ENCODE measurements at regions not wholly inside any gene's neighbourhood (a gene's known extent, or its start where the extent isn't known, plus 50 kb on each side); places are given as distances from the start of the nearest gene placed in this dataset.

- no peaks in the 10 kb centered on the region for H3K79me2 ChIP-seq (ENCODE audit: control insufficient read depth in 1 of 2, insufficient read depth in 2 of 2, low read length in 2 of 2)
- POLR2A ChIA-PET (ENCODE audit: partially characterized antibody), result no interaction called here
- H4K20me1 ChIP-seq (replicated peaks in 1 of 2; ENCODE audit: control insufficient read depth in 1 of 2, insufficient read depth in 2 of 2, low read length in 2 of 2), result peaks cover 0 to 1% of the 10 kb centered on the region in 2 experiments
- no peak overlapping the region for H3K4ac ChIP-seq (replicated peaks; ENCODE audit: insufficient read length, low read depth, low read length)
- H3K18ac ChIP-seq (ENCODE audit: extremely low read depth, low read length), result no peak overlapping the region
- no peak overlapping the region for H2AK5ac ChIP-seq (ENCODE audit: low read depth, low read length)
- no peak overlapping the region for H2BK20ac ChIP-seq (ENCODE audit: low read length)
- H3K36me3 ChIP-seq (ENCODE audit: control insufficient read depth in 2 of 4, insufficient read depth in 4 of 4, low read length in 3 of 4), result no peaks in the 10 kb centered on the region
- no peak overlapping the region for H2BK15ac ChIP-seq (ENCODE audit: low read length)
- H2BK12ac ChIP-seq (ENCODE audit: low read depth, low read length), result no peak overlapping the region
- H2AFZ ChIP-seq (ENCODE audit: low read length), result no peak overlapping the region
- H2BK120ac ChIP-seq (replicated peaks; ENCODE audit: low read depth, low read length), result no peak overlapping the region
- no peak overlapping the region for H4K91ac ChIP-seq (replicated peaks; ENCODE audit: insufficient read length, low read length)
- no peak overlapping the region for H3K56ac ChIP-seq (replicated peaks; ENCODE audit: insufficient read length, low read depth, low read length)
- H4K8ac ChIP-seq (ENCODE audit: extremely low read depth, insufficient read depth, low read length), result no peak overlapping the region
- H3K23me2 ChIP-seq (ENCODE audit: low read depth, low read length), result no peaks in the 10 kb centered on the region
- no peak overlapping the region for H3K4me2 ChIP-seq (ENCODE audit: insufficient read depth in 1 of 2, low read depth in 2 of 2, low read length in 2 of 2)
- no peak overlapping the region for H3K27ac ChIP-seq (ENCODE audit: low read depth, low read length)
- WGBS, 2 experiments (ENCODE audit: extremely low coverage in 1 of 2, insufficient coverage in 1 of 2, insufficient read length in 1 of 2, insufficient replicate concordance in 2 of 2, low coverage in 1 of 2, low lambda C conversion rate in 2 of 2, missing lambda C conversion rate in 1 of 2), result 58% methylated on average over 2 of the region's 2 CpGs; no CpG with 5 or more reads in 1 of the 2 experiments
- H3K14ac ChIP-seq (ENCODE audit: insufficient read length), result no peak overlapping the region
- H4K5ac ChIP-seq (ENCODE audit: insufficient read length, low read depth, low read length), result no peak overlapping the region
- DNase-seq (ENCODE audit: low read depth in 1 of 2, low spot score in 2 of 2), result no peak
- CTCF ChIA-PET (ENCODE audit: partially characterized antibody), result interaction anchor here (4.0 kb wide), 1 partner anchor 15 kb away, joined by 21 read pairs; no protein-coding TSS in a partner anchor
- TF ChIP-seq JUN (IDR thresholded peaks at IDR 0.05; ENCODE audit: low read depth, low read length) (no peak), EZH2 (IDR thresholded peaks at IDR 0.05; ENCODE audit: low read depth, low read length, severe bottlenecking) (no peak), POLR2AphosphoS5 (IDR thresholded peaks at IDR 0.05; ENCODE audit: low read depth, low read length) (no peak), SIN3A (conservative IDR thresholded peaks at IDR 0.05 in 1 of 2, IDR thresholded peaks at IDR 0.05 in 1 of 2; ENCODE audit: low read depth in 1 of 2, low read length in 2 of 2) (no peak), POU5F1 (IDR thresholded peaks at IDR 0.05; ENCODE audit: low read depth, low read length) (no peak), ATF3 (IDR thresholded peaks at IDR 0.05; ENCODE audit: insufficient read depth, low read depth, low read length) (no peak)
- TF ChIP-seq, protein P1, sequence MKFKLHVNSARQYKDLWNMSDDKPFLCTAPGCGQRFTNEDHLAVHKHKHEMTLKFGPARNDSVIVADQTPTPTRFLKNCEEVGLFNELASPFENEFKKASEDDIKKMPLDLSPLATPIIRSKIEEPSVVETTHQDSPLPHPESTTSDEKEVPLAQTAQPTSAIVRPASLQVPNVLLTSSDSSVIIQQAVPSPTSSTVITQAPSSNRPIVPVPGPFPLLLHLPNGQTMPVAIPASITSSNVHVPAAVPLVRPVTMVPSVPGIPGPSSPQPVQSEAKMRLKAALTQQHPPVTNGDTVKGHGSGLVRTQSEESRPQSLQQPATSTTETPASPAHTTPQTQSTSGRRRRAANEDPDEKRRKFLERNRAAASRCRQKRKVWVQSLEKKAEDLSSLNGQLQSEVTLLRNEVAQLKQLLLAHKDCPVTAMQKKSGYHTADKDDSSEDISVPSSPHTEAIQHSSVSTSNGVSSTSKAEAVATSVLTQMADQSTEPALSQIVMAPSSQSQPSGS (IDR thresholded peaks at IDR 0.05; ENCODE audit: low read length), result no peak
- TF ChIP-seq, protein P2, sequence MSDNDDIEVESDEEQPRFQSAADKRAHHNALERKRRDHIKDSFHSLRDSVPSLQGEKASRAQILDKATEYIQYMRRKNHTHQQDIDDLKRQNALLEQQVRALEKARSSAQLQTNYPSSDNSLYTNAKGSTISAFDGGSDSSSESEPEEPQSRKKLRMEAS (IDR thresholded peaks at IDR 0.05), result no peak
- H3K9ac ChIP-seq (replicated peaks in 1 of 4; ENCODE audit: extremely low read depth in 1 of 4, low read depth in 3 of 4, low read length in 3 of 4), result no peak overlapping the region
- H3K23ac ChIP-seq (ENCODE audit: insufficient read length), result no peak overlapping the region
- H3K27me3 ChIP-seq (replicated peaks in 1 of 4; ENCODE audit: control insufficient read depth in 3 of 4, extremely low read depth in 1 of 4, insufficient read depth in 3 of 4, low read length in 3 of 4), result no peaks in the 10 kb centered on the region
- H3K79me1 ChIP-seq (ENCODE audit: low read depth, low read length), result no peaks in the 10 kb centered on the region
- H2BK5ac ChIP-seq (ENCODE audit: low read depth, low read length), result no peak overlapping the region
- FAIRE-seq, result no peak
- H3K4me1 ChIP-seq (replicated peaks in 1 of 4; ENCODE audit: control insufficient read depth in 3 of 4, insufficient read depth in 4 of 4, low read length in 3 of 4), result peaks cover 0 to 2% (median 0%) of the 10 kb centered on the region in 4 experiments; a peak in 1 of 7 replicates
- no peaks in the 10 kb centered on the region for H3K9me3 ChIP-seq (ENCODE audit: insufficient read depth in 2 of 2, low read depth in 1 of 2, low read length in 1 of 2)
- no peak overlapping the region for H3K4me3 ChIP-seq (ENCODE audit: extremely low read depth in 1 of 4, insufficient read depth in 2 of 4, low read depth in 3 of 4, low read length in 4 of 4)
Measured at GRCh38 chr20:37580069-37580468, 52.4 kb upstream of the BLCAP start.

Data from H1 (cell line).